Lower lobe of right lung (tissue), 2 donors: ENCODE measurements at regions not wholly inside any gene's neighbourhood (a gene's known extent, or its start where the extent isn't known, plus 50 kb on each side); places are given as distances from the start of the nearest gene placed in this dataset.
A peak's percentile ranks its signal among the peaks of the same experiment; 100 is the strongest.

Experiments used
- ATAC-seq, 2 donors: fragments of 200-7000 bp; cut with Tn5 transposase; one replicate each; pipeline ENCODE4 v1.9.1; 2020 to 2022; ENCODE audit warnings: mild to moderate bottlenecking in 2 of 2, moderate library complexity in 2 of 2
- DNase-seq: peaks from one replicate; pipeline ENCODE4 v3.0.0-alpha.2; 2020
- H3K27ac ChIP-seq: fragments of 200-600 bp; one replicate; pipeline ENCODE4 v1.8.0; 2022
- H3K27me3 ChIP-seq: fragments of 200-600 bp; one replicate; pipeline ENCODE4 v1.8.0; 2022; ENCODE audit warnings: low read depth
- H3K36me3 ChIP-seq: fragments of 200-600 bp; one replicate; pipeline ENCODE4 v1.8.0; 2022; ENCODE audit warnings: mild to moderate bottlenecking
- H3K4me1 ChIP-seq: fragments of 200-600 bp; one replicate; pipeline ENCODE4 v1.8.0; 2022
- H3K4me3 ChIP-seq: fragments of 200-600 bp; one replicate; pipeline ENCODE4 v1.8.0; 2022; ENCODE audit warnings: mild to moderate bottlenecking
- H3K9me3 ChIP-seq: fragments of 200-600 bp; one replicate; pipeline ENCODE4 v1.8.0; 2022
- CTCF ChIP-seq: fragments of 200-600 bp; IDR thresholded peaks from one replicate; pipeline ENCODE4 v1.8.0; 2022; ENCODE audit warnings: antibody characterized with exemption, mild to moderate bottlenecking
- intact Hi-C: fragments of 100-400 bp; cut with DNase I; formaldehyde crosslinking; loops from one replicate; pipeline ENCODE4 v1.11.0; 2022
- donor health status: DM: no; HTN: yes; CAD: no; lungs with severe emphysema.

DNA sequence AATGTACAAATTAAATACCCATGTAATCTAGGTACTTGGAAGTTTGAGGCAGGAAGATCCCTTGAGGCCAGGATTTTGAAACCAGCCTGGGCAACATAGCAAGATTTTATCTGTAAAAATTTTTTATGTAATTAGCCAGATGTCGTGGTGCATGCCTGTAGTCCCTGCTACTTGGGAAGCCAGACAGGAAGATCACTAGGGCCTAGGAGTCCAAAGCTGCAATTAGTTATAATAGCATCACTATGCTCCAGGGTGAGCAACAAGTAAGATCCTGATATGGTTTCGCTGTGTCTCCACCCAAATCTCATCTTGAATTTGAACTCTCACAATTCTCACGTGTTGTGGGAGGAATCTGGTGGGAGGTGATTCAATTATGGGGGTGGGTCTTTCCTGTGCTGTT, 535.8 kb downstream of the TENT5A start:
- Histone ChIP-seq H3K9me3 (no peaks in the 10 kb centered on the region), H3K4me1 (no peaks in the 10 kb centered on the region), H3K36me3 (no peaks in the 10 kb centered on the region), H3K27me3 (no peaks in the 10 kb centered on the region), H3K27ac (no peak overlapping the region), H3K4me3 (no peak overlapping the region)
- ATAC-seq, result no peak
- DNase-seq, result no peak
- intact Hi-C loops, result no loop called here
- TF ChIP-seq CTCF, result no peak

GRCh38 chr6:81215092-81215432, 537.4 kb downstream of the TENT5A start:
- DNase-seq (no peak), ATAC-seq (no peak)
- intact Hi-C loops, result no loop called here
- Histone ChIP-seq H3K36me3 (no peaks in the 10 kb centered on the region), H3K4me3 (no peak overlapping the region), H3K9me3 (no peaks in the 10 kb centered on the region), H3K27ac (no peak overlapping the region), H3K27me3 (no peaks in the 10 kb centered on the region), H3K4me1 (no peaks in the 10 kb centered on the region)
- TF ChIP-seq CTCF, result no peak

DNA sequence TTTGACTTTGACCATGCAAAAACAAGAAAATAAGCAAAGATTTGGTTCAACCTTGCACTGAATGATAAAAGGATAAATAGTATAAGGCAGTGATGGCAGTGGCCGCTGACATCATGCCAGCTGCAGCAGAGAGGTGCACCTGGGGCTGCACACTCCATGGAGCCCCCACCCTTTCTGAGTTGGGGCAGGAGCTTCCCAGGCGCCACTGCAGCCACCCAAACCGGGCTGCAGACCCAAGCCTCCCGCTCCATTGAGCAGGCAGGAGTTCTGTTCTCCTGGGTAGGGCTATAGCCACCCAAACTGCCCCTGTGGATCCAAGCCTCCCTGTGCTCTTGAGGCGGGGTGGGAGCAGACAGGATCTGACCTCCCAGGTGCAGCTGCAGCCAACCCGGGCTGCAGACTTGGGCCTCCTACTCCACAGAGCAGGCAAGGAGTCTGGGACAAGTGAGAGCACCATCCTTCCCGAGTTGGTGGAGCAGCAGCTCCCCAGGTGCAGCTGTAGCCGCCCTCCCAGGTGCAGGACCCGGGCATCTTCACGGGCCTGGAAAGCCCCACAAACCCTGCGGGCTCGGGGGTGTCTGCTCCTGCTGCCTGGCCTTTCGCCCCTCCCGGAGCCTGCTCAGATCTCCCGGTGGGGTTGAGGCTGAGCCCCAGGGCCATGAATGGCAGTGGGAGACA, 537.9 kb downstream of the TENT5A start:
- H3K27me3 ChIP-seq, result no peaks in the 10 kb centered on the region
- H3K27ac ChIP-seq, result no peak overlapping the region
- H3K9me3 ChIP-seq, result no peaks in the 10 kb centered on the region
- H3K4me3 ChIP-seq, result no peak overlapping the region
- intact Hi-C loops, result no loop called here
- no peaks in the 10 kb centered on the region for H3K36me3 ChIP-seq
- peak in 1 of 2 donors; percentile 41 for ATAC-seq
- no peaks in the 10 kb centered on the region for H3K4me1 ChIP-seq
- peak; percentile 27 for DNase-seq
- no peak for TF ChIP-seq CTCF

DNA sequence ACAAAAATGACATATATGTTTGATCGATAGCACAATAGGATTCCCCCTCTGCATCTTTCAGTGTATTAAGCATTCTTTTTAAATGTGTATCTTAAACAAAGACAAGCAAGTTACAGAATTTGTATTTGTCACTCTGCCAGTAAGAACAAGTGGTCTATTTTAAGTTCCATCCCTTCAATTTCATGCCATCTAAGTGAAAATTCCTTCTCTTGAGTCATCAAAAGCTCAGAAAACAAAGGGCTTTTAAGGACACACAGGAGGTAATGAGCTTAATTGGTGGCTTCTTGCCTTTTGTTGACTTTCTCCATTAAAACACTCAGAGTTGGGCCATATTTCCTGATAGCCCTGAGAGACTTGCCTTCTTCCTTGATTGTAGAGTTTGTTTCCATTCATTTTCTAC, 547.8 kb downstream of the TENT5A start:
- ATAC-seq, result no peak
- no peaks in the 10 kb centered on the region for H3K4me1 ChIP-seq
- H3K27me3 ChIP-seq, result no peaks in the 10 kb centered on the region
- H3K9me3 ChIP-seq, result peaks cover 7% of the 10 kb centered on the region
- no peak for TF ChIP-seq CTCF
- no peak overlapping the region for H3K27ac ChIP-seq
- no peak for DNase-seq
- no peaks in the 10 kb centered on the region for H3K36me3 ChIP-seq
- H3K4me3 ChIP-seq, result no peak overlapping the region
- intact Hi-C loops, result no loop called here

- Histone ChIP-seq H3K36me3 (no peaks in the 10 kb centered on the region), H3K9me3 (no peaks in the 10 kb centered on the region), H3K27ac (no peak overlapping the region), H3K27me3 (no peaks in the 10 kb centered on the region), H3K4me1 (no peaks in the 10 kb centered on the region), H3K4me3 (no peak overlapping the region)
- ATAC-seq, result no peak
- DNase-seq, result no peak
- TF ChIP-seq CTCF, result no peak
- intact Hi-C loops, result no loop called here
Observed at GRCh38 chr6:81194374-81194773, 558.1 kb downstream of the TENT5A start.
